ENCODE measurements at regions not wholly inside any gene's neighbourhood (a gene's known extent, or its start where the extent isn't known, plus 50 kb on each side); places are given as distances from the start of the nearest gene placed in this dataset.

DNA sequence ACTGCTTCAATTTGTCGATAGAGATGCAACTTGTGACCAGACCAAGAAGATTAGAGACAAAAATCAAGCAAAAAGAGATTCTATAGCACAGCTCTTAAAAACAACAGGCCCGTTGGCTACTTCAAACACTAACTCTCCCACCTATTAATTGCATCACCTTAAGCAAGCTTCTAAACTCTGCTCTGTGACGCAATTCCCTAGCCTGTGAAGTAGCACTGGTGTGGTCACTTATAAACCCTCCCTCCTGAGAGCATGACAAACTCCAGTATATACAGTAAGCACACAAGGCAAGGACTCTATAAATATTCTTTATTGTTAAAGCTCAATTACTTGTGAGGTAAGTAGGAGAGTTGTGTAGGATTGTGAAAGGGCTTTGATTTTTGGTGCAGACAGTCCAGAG is 72.3 kb downstream of the CMPK2 start:
- Histone ChIP-seq H3K36me3 (ENCODE audit: control insufficient read depth in 1 of 2, insufficient read depth in 2 of 2, low read length in 2 of 2) (no peaks in the 10 kb centered on the region), H3K27me3 (ENCODE audit: control insufficient read depth in 1 of 2, insufficient read depth in 2 of 2, low read length in 2 of 2) (no peaks in the 10 kb centered on the region), H3K9me3 (ENCODE audit: control insufficient read depth in 1 of 2, low read length in 2 of 2) (no peaks in the 10 kb centered on the region), H3K9ac (ENCODE audit: low read depth in 1 of 2, low read length in 2 of 2) (no peak overlapping the region), H3K4me1 (ENCODE audit: control insufficient read depth in 1 of 2, insufficient read depth in 2 of 2, low read length in 2 of 2) (no peaks in the 10 kb centered on the region), H3K4me3 (ENCODE audit: low read depth in 1 of 2, low read length in 2 of 2) (no peak overlapping the region), H3K27ac (ENCODE audit: low read depth, low read length) (no peak overlapping the region)

DNA sequence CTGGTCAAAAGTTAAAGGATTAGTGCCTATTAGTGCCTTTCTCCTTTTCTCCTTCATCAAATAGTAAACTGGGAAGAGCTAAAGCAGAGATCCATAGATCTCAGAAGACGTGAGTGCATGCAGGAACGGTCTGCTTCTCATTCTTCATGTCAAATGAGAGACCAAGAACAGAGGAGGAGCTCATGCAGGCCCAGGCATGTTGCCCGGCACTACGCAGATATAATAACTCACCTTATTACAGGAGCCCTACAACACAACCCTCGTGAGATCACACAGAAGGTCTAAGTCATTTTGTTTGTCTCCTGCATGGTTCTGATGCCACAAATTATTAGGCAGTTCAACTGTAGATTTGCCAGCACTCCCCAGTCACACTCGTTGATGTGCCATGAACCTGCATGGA is 71.8 kb downstream of the CMPK2 start:
- no peaks in the 10 kb centered on the region for H3K9me3 ChIP-seq (ENCODE audit: control insufficient read depth in 1 of 2, low read length in 2 of 2)
- H3K9ac ChIP-seq (ENCODE audit: low read depth in 1 of 2, low read length in 2 of 2), result no peak overlapping the region
- H3K27ac ChIP-seq (ENCODE audit: low read depth, low read length), result no peak overlapping the region
- no peaks in the 10 kb centered on the region for H3K4me1 ChIP-seq (ENCODE audit: control insufficient read depth in 1 of 2, insufficient read depth in 2 of 2, low read length in 2 of 2)
- H3K27me3 ChIP-seq (ENCODE audit: control insufficient read depth in 1 of 2, insufficient read depth in 2 of 2, low read length in 2 of 2), result no peaks in the 10 kb centered on the region
- H3K4me3 ChIP-seq (ENCODE audit: low read depth in 1 of 2, low read length in 2 of 2), result no peak overlapping the region
- no peaks in the 10 kb centered on the region for H3K36me3 ChIP-seq (ENCODE audit: control insufficient read depth in 1 of 2, insufficient read depth in 2 of 2, low read length in 2 of 2)

DNA sequence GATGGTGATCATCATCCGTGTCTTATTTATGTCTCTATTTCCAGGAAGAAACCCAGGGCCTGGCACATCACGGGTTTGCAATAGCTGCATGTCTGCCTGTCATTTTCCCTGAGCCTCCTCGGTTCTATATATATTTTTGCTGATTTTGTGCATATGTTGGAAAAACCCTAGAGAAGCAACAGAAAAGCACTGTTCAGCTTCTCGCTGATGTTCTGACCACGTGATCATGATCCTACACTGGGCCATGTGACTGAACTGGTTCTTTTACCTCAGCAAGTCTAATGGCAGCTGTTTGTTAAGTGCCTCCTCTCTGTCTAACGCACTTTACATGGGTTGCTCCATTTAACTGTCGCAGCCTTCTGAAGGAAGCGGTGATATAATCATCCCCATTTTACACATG is 71.3 kb downstream of the CMPK2 start:
- H3K4me1 ChIP-seq (ENCODE audit: control insufficient read depth in 1 of 2, insufficient read depth in 2 of 2, low read length in 2 of 2), result no peaks in the 10 kb centered on the region
- H3K9ac ChIP-seq (ENCODE audit: low read depth in 1 of 2, low read length in 2 of 2), result no peak overlapping the region
- H3K36me3 ChIP-seq (ENCODE audit: control insufficient read depth in 1 of 2, insufficient read depth in 2 of 2, low read length in 2 of 2), result no peaks in the 10 kb centered on the region
- H3K9me3 ChIP-seq (ENCODE audit: control insufficient read depth in 1 of 2, low read length in 2 of 2), result no peaks in the 10 kb centered on the region
- no peaks in the 10 kb centered on the region for H3K27me3 ChIP-seq (ENCODE audit: control insufficient read depth in 1 of 2, insufficient read depth in 2 of 2, low read length in 2 of 2)
- H3K4me3 ChIP-seq (ENCODE audit: low read depth in 1 of 2, low read length in 2 of 2), result no peak overlapping the region
- H3K27ac ChIP-seq (ENCODE audit: low read depth, low read length), result no peak overlapping the region

Data from duodenal mucosa (tissue), 2 donors.